Breast epithelium (tissue), 3 donors: ENCODE measurements at regions not wholly inside any gene's neighbourhood (a gene's known extent, or its start where the extent isn't known, plus 50 kb on each side); places are given as distances from the start of the nearest gene placed in this dataset.

Experiments used
- CTCF ChIP-seq, 3 donors: fragments of 450-650 bp; IDR thresholded peaks; one replicate each; pipeline ENCODE4 v1.5.1; 2016 to 2017; ENCODE audit warnings: antibody characterized with exemption in 3 of 3, mild to moderate bottlenecking in 3 of 3, moderate library complexity in 3 of 3
- POLR2A ChIP-seq: fragments of 450-650 bp; IDR thresholded peaks from one replicate; pipeline ENCODE4 v1.6.1; 2016; ENCODE audit warnings: antibody characterized with exemption, mild to moderate bottlenecking, moderate library complexity

- TF ChIP-seq CTCF (IDR thresholded peaks at IDR 0.05) (no peak), POLR2A (no peak)
Measured at GRCh38 chr13:76697288-76697687, 188.9 kb downstream of the KCTD12 start.
